ENCODE measurements at regions not wholly inside any gene's neighbourhood (a gene's known extent, or its start where the extent isn't known, plus 50 kb on each side); places are given as distances from the start of the nearest gene placed in this dataset.
"Not testable (repeated sequence)": the region's sequence is repeated elsewhere in the genome, so short reads cannot be mapped to it uniquely, and the experiment has no call there.

DNA sequence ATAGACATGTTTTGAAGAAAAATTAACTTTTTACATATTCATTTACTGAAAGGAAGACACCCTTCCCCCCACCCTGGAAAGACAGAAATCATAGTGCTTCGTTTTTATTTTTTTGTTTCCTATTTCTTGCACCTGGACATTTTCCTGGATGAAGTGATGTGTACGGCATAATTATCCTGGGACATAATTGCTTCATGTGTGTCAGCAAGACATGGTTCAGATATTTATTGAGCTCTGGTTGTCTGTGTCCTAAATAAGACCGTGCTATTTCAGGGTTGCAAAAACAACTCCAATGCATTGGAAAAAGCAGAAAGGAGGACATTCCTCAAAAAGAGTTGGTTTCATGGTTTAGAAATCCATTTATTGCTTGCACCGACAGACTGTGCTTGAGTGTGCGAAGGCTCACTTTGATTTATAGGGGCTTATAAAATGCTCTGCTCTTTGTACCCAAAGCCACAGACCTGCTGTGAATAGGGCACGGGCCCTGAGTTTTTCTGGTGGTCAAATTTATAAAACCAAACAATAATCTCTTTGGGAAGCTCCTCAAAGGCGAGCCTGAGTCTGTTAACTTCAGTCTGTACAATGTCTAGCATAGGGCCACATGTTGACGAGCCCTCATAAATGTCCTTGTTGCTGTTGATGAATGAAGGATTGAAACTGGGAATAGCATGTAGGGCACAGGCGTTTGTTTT, 179.5 kb downstream of the SOX4 start:
- no peak overlapping the region for H3K4me3 ChIP-seq (ENCODE audit: extremely low read depth, insufficient read depth, low read length, poor library complexity, severe bottlenecking)
- 89 to 90% methylated on average over 8 to 9 of the region's 9 CpGs for WGBS, 2 experiments (ENCODE audit: insufficient coverage in 2 of 2)
- no peaks in the 10 kb centered on the region for H3K36me3 ChIP-seq (ENCODE audit: control insufficient read depth, insufficient read depth, low read length)
- peak overlapping the region; percentile 33 for H3K27ac ChIP-seq (ENCODE audit: low read depth, low read length, severe bottlenecking)
- peaks cover 39% of the 10 kb centered on the region for H3K4me1 ChIP-seq (ENCODE audit: control insufficient read depth, insufficient read depth, low read length, poor library complexity, severe bottlenecking)
- H3K9me3 ChIP-seq (ENCODE audit: control insufficient read depth, low read length): no peaks in the 10 kb centered on the region

DNA sequence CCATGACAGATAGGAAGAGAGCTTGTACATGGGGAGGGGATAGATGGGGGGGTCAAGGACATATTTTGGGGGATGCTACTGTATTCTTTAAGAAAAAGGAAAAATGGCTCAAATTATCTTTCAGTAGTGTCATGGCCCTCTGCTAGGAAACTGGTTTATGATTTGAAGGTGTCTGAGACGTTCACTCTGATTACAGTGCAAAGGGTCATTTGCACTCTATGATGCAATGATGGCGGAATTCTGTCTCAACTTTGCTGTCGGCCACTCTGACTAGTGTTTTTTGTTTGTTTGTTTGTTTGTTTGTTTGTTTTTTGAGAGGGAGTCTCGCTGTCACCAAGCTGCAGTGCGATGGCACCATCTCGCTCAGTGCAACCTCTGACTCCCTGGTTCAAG, 180.0 kb downstream of the SOX4 start:
- H3K36me3 ChIP-seq (ENCODE audit: control insufficient read depth, insufficient read depth, low read length): no peaks in the 10 kb centered on the region
- 86 to 89% methylated on average over 3 to 6 of the region's 6 CpGs for WGBS, 2 experiments (ENCODE audit: insufficient coverage in 2 of 2)
- peaks cover 39% of the 10 kb centered on the region for H3K4me1 ChIP-seq (ENCODE audit: control insufficient read depth, insufficient read depth, low read length, poor library complexity, severe bottlenecking)
- peak overlapping the region; percentile 33 for H3K27ac ChIP-seq (ENCODE audit: low read depth, low read length, severe bottlenecking)
- H3K9me3 ChIP-seq (ENCODE audit: control insufficient read depth, low read length): no peaks in the 10 kb centered on the region
- H3K4me3 ChIP-seq (ENCODE audit: extremely low read depth, insufficient read depth, low read length, poor library complexity, severe bottlenecking): no peak overlapping the region

DNA sequence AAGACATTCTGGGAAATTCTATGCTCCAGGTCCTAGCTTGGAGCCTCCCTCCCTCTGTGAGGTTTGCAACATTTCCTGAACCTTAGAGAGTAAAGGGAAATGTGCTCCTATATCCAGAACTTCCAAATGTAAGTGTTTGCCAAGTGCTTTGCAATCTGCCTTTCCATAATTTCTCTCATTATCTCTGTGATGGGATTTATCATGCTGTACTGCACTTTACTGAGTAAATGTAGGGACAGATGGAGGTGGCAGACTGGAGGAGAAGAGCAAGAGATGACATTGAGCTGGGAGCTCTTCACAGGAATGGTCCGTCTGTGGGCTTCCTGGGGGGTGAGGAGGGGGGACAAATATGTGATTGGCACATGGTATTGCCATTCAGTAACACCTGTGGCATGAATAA, 184.3 kb downstream of the SOX4 start:
- 78 to 100% methylated on average over 1 of the region's 1 CpG for WGBS, 2 experiments (ENCODE audit: insufficient coverage in 2 of 2)
- H3K9me3 ChIP-seq (ENCODE audit: control insufficient read depth, low read length): no peaks in the 10 kb centered on the region
- H3K27ac ChIP-seq (ENCODE audit: low read depth, low read length, severe bottlenecking): no peak overlapping the region
- no peak overlapping the region for H3K4me3 ChIP-seq (ENCODE audit: extremely low read depth, insufficient read depth, low read length, poor library complexity, severe bottlenecking)
- no peaks in the 10 kb centered on the region for H3K36me3 ChIP-seq (ENCODE audit: control insufficient read depth, insufficient read depth, low read length)
- H3K4me1 ChIP-seq (ENCODE audit: control insufficient read depth, insufficient read depth, low read length, poor library complexity, severe bottlenecking): peaks cover 13% of the 10 kb centered on the region

- no peak overlapping the region for H3K4me3 ChIP-seq (ENCODE audit: extremely low read depth, insufficient read depth, low read length, poor library complexity, severe bottlenecking)
These were observed 186.6 kb downstream of the SOX4 start for GRCh38 chr6:21780141-21780540.

GRCh38 chr6:21780679-21781078, 187.1 kb downstream of the SOX4 start:
- peaks cover 4% of the 10 kb centered on the region for H3K36me3 ChIP-seq (ENCODE audit: control insufficient read depth, insufficient read depth, low read length)
- no peak overlapping the region for H3K27ac ChIP-seq (ENCODE audit: low read depth, low read length, severe bottlenecking)
- no peak overlapping the region for H3K4me3 ChIP-seq (ENCODE audit: extremely low read depth, insufficient read depth, low read length, poor library complexity, severe bottlenecking)
- peaks cover 4% of the 10 kb centered on the region for H3K4me1 ChIP-seq (ENCODE audit: control insufficient read depth, insufficient read depth, low read length, poor library complexity, severe bottlenecking)
- no CpG with 5 or more reads among the region's 5 CpGs for WGBS, 2 experiments (ENCODE audit: insufficient coverage in 2 of 2)
- no peaks in the 10 kb centered on the region for H3K9me3 ChIP-seq (ENCODE audit: control insufficient read depth, low read length)

More at GRCh38 chr6:21780141-21780540, 186.6 kb downstream of the SOX4 start:
- H3K9me3 ChIP-seq (ENCODE audit: control insufficient read depth, low read length): no peaks in the 10 kb centered on the region
- H3K36me3 ChIP-seq (ENCODE audit: control insufficient read depth, insufficient read depth, low read length): peaks cover 4% of the 10 kb centered on the region
- H3K27ac ChIP-seq (ENCODE audit: low read depth, low read length, severe bottlenecking): no peak overlapping the region
- H3K4me1 ChIP-seq (ENCODE audit: control insufficient read depth, insufficient read depth, low read length, poor library complexity, severe bottlenecking): peaks cover 4% of the 10 kb centered on the region
- WGBS, 2 experiments (ENCODE audit: insufficient coverage in 2 of 2): 94 to 100% methylated on average over 2 of the region's 2 CpGs

DNA sequence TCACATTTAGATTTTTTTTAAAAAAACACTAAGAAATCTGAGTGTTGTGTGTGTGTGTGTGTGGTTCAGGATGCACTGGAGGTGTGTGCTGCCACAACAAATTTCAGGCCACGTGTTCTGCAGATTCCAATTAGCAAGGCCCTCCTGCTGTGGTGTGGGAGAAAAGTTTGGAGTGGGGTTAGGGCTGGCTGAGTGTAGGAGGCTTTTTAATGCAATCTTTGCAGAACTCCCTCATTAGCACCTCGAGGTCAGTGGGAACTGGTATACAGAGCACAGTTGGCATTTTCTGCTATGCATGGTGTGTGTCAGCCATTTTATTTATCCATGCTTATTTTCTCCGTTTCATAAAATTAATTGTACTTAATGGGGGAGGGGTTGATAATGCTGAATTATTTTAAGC, 187.6 kb downstream of the SOX4 start:
- WGBS, 2 experiments (ENCODE audit: insufficient coverage in 2 of 2): 40 to 67% methylated on average over 1 of the region's 3 CpGs
- H3K4me1 ChIP-seq (ENCODE audit: control insufficient read depth, insufficient read depth, low read length, poor library complexity, severe bottlenecking): peaks cover 4% of the 10 kb centered on the region
- no peak overlapping the region for H3K27ac ChIP-seq (ENCODE audit: low read depth, low read length, severe bottlenecking)
- H3K4me3 ChIP-seq (ENCODE audit: extremely low read depth, insufficient read depth, low read length, poor library complexity, severe bottlenecking): no peak overlapping the region
- no peaks in the 10 kb centered on the region for H3K9me3 ChIP-seq (ENCODE audit: control insufficient read depth, low read length)
- H3K36me3 ChIP-seq (ENCODE audit: control insufficient read depth, insufficient read depth, low read length): peaks cover 4% of the 10 kb centered on the region

- Histone ChIP-seq H3K4me1 (ENCODE audit: control insufficient read depth, insufficient read depth, low read length, poor library complexity, severe bottlenecking) (peaks cover 4% of the 10 kb centered on the region), H3K4me3 (ENCODE audit: extremely low read depth, insufficient read depth, low read length, poor library complexity, severe bottlenecking) (no peak overlapping the region), H3K36me3 (ENCODE audit: control insufficient read depth, insufficient read depth, low read length) (peaks cover 4% of the 10 kb centered on the region), H3K27ac (ENCODE audit: low read depth, low read length, severe bottlenecking) (no peak overlapping the region), H3K9me3 (ENCODE audit: control insufficient read depth, low read length) (no peaks in the 10 kb centered on the region)
- no CpG with 5 or more reads among the region's 1 CpG for WGBS, 2 experiments (ENCODE audit: insufficient coverage in 2 of 2)
These were observed 191.6 kb downstream of the SOX4 start for GRCh38 chr6:21785164-21785563.

- WGBS, 2 experiments (ENCODE audit: insufficient coverage in 2 of 2): 73 to 96% methylated on average over 1 to 2 of the region's 3 CpGs
- no peaks in the 10 kb centered on the region for H3K9me3 ChIP-seq (ENCODE audit: control insufficient read depth, low read length)
- no peak overlapping the region for H3K4me3 ChIP-seq (ENCODE audit: extremely low read depth, insufficient read depth, low read length, poor library complexity, severe bottlenecking)
- no peak overlapping the region for H3K27ac ChIP-seq (ENCODE audit: low read depth, low read length, severe bottlenecking)
- H3K4me1 ChIP-seq (ENCODE audit: control insufficient read depth, insufficient read depth, low read length, poor library complexity, severe bottlenecking): no peaks in the 10 kb centered on the region
- H3K36me3 ChIP-seq (ENCODE audit: control insufficient read depth, insufficient read depth, low read length): no peaks in the 10 kb centered on the region
These were observed 197.5 kb downstream of the SOX4 start for GRCh38 chr6:21791056-21791455.

GRCh38 chr6:21791581-21791980, 198.0 kb downstream of the SOX4 start:
- H3K4me1 ChIP-seq (ENCODE audit: control insufficient read depth, insufficient read depth, low read length, poor library complexity, severe bottlenecking): no peaks in the 10 kb centered on the region
- no peak overlapping the region for H3K4me3 ChIP-seq (ENCODE audit: extremely low read depth, insufficient read depth, low read length, poor library complexity, severe bottlenecking)
- no peak overlapping the region for H3K27ac ChIP-seq (ENCODE audit: low read depth, low read length, severe bottlenecking)
- H3K9me3 ChIP-seq (ENCODE audit: control insufficient read depth, low read length): no peaks in the 10 kb centered on the region
- no peaks in the 10 kb centered on the region for H3K36me3 ChIP-seq (ENCODE audit: control insufficient read depth, insufficient read depth, low read length)
- WGBS, 2 experiments (ENCODE audit: insufficient coverage in 2 of 2): 85 to 96% methylated on average over 2 to 3 of the region's 4 CpGs

DNA sequence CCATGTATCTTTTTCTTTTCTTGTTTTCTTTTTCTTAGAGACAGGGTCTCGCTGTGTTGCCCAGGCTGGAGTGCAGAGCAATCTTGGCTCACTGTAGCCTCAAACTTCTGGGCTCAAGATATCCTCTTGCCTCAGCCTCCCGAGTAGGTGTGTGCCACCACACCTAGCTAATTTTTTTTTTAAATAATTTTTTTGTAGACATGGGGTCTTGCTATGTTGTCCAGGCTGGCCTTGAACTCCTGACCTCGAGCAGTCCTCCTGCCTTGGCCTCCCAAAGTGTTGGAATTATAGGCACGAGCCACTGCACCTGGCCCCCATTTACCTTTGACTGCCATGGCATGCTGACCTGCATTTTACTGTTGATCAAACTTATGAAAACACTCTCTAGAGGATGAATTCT, 198.6 kb downstream of the SOX4 start:
- Histone ChIP-seq H3K9me3 (ENCODE audit: control insufficient read depth, low read length) (no peaks in the 10 kb centered on the region), H3K4me1 (ENCODE audit: control insufficient read depth, insufficient read depth, low read length, poor library complexity, severe bottlenecking) (no peaks in the 10 kb centered on the region), H3K27ac (ENCODE audit: low read depth, low read length, severe bottlenecking) (no peak overlapping the region), H3K4me3 (ENCODE audit: extremely low read depth, insufficient read depth, low read length, poor library complexity, severe bottlenecking) (no peak overlapping the region), H3K36me3 (ENCODE audit: control insufficient read depth, insufficient read depth, low read length) (no peaks in the 10 kb centered on the region)
- WGBS, 2 experiments (ENCODE audit: insufficient coverage in 2 of 2): 95 to 100% methylated on average over 2 to 3 of the region's 4 CpGs

DNA sequence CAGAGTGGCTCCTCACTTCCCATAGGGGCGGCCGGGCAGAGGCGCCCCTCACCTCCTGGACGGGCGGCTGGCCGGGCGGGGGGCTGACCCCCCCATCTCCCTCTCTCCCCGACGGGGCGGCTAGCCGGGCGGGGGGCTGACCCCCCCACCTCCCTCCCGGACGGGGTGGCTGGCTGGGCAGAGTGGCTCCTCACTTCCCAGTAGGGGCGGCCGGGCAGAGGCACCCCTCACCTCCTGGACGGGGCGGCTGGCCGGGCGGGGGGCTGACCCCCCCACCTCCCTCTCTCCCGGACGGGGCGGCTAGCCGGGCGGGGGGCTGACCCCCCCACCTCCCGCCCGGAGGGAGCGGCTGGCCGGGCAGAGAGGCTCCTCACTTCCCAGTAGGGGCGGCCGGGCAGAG, 203.4 kb downstream of the SOX4 start:
- not testable (repeated sequence) for H3K9me3 ChIP-seq (ENCODE audit: control insufficient read depth, low read length); H3K36me3 ChIP-seq (ENCODE audit: control insufficient read depth, insufficient read depth, low read length)
- WGBS, 2 experiments (ENCODE audit: insufficient coverage in 2 of 2): 100% methylated on average over 2 of the region's 31 CpGs; no CpG with 5 or more reads in 1 of the 2 experiments

More for the DNA sequence above, 203.4 kb downstream of the SOX4 start:
- not testable (repeated sequence) for H3K4me3 ChIP-seq (ENCODE audit: extremely low read depth, insufficient read depth, low read length, poor library complexity, severe bottlenecking); H3K27ac ChIP-seq (ENCODE audit: low read depth, low read length, severe bottlenecking)
- H3K4me1 ChIP-seq (ENCODE audit: control insufficient read depth, insufficient read depth, low read length, poor library complexity, severe bottlenecking): peaks cover 19% of the 10 kb centered on the region

Measured in mesodermal cell (in vitro differentiated cells).